ENCODE measurements at regions not wholly inside any gene's neighbourhood (a gene's known extent, or its start where the extent isn't known, plus 50 kb on each side); places are given as distances from the start of the nearest gene placed in this dataset.

- no peak for DNase-seq
These were observed 1286.4 kb downstream of the GRIK2 start for GRCh38 chr6:102679865-102680264.

- DNase-seq = no peak
These were observed 1283.7 kb downstream of the GRIK2 start for GRCh38 chr6:102677225-102677624.

GRCh38 chr6:102670735-102671134 lies 1277.2 kb downstream of the GRIK2 start:
- DNase-seq = no peak

- DNase-seq = no peak
These were observed 1269.3 kb downstream of the GRIK2 start for GRCh38 chr6:102662851-102663250.

- DNase-seq = no peak
These were observed 1266.8 kb downstream of the GRIK2 start for GRCh38 chr6:102660303-102660702.

GRCh38 chr6:102655823-102656222 lies 1262.3 kb downstream of the GRIK2 start:
- DNase-seq = no peak

- no peak for DNase-seq
These were observed 1247.9 kb downstream of the GRIK2 start for GRCh38 chr6:102641426-102641825.

- DNase-seq = no peak
These were observed 1238.4 kb downstream of the GRIK2 start for GRCh38 chr6:102631921-102632320.

GRCh38 chr6:102623201-102623600 lies 1229.7 kb downstream of the GRIK2 start:
- DNase-seq = no peak

- DNase-seq = no peak
These were observed 1226.1 kb downstream of the GRIK2 start for GRCh38 chr6:102619585-102619984.

- no peak for DNase-seq
These were observed 1189.1 kb downstream of the GRIK2 start for GRCh38 chr6:102582569-102582968.

- DNase-seq = no peak
These were observed 1188.0 kb downstream of the GRIK2 start for GRCh38 chr6:102581378-102582124.

GRCh38 chr6:102571236-102571908 lies 1177.9 kb downstream of the GRIK2 start:
- no peak for DNase-seq

GRCh38 chr6:102562713-102563112 lies 1169.2 kb downstream of the GRIK2 start:
- DNase-seq = no peak

GRCh38 chr6:102553214-102553613 lies 1159.7 kb downstream of the GRIK2 start:
- DNase-seq = no peak

GRCh38 chr6:102549221-102549874 lies 1155.8 kb downstream of the GRIK2 start:
- no peak for DNase-seq

- no peak for DNase-seq
These were observed 1131.8 kb downstream of the GRIK2 start for GRCh38 chr6:102525336-102525735.

- no peak for DNase-seq
These were observed 1127.5 kb downstream of the GRIK2 start for GRCh38 chr6:102520966-102521365.

GRCh38 chr6:102517506-102517905 lies 1124.0 kb downstream of the GRIK2 start:
- no peak for DNase-seq

GRCh38 chr6:102501615-102502014 lies 1108.1 kb downstream of the GRIK2 start:
- no peak for DNase-seq

GRCh38 chr6:102494808-102495207 lies 1101.3 kb downstream of the GRIK2 start:
- DNase-seq = no peak

GRCh38 chr6:102493485-102493884 lies 1100.0 kb downstream of the GRIK2 start:
- DNase-seq = no peak

GRCh38 chr6:102488729-102489128 lies 1095.2 kb downstream of the GRIK2 start:
- DNase-seq = no peak

GRCh38 chr6:102485480-102485879 lies 1092.0 kb downstream of the GRIK2 start:
- DNase-seq = no peak

All from right forelimb (tissue), 1 donor.